Hepatocyte (in vitro differentiated cells): ENCODE measurements at regions not wholly inside any gene's neighbourhood (a gene's known extent, or its start where the extent isn't known, plus 50 kb on each side); places are given as distances from the start of the nearest gene placed in this dataset.

Experiments used
- CTCF ChIP-seq: fragments of 200-600 bp; sonication (generic); IDR thresholded peaks from 2 replicates; pipeline ENCODE4 v1.5.1; 2016; ENCODE audit warnings: antibody characterized with exemption, mild to moderate bottlenecking; ENCODE audit not compliant: poor library complexity
- EZH2 ChIP-seq: fragments of 200-600 bp; sonication (generic); IDR thresholded peaks from 2 replicates; pipeline ENCODE4 v1.6.1; 2016; ENCODE audit warnings: antibody characterized with exemption, mild to moderate bottlenecking, borderline replicate concordance

GRCh38 chr7:81170291-81170690 lies 251.4 kb upstream of the SEMA3C start:
- TF ChIP-seq CTCF: no peak
- no peak for TF ChIP-seq EZH2
